ENCODE measurements at regions not wholly inside any gene's neighbourhood (a gene's known extent, or its start where the extent isn't known, plus 50 kb on each side); places are given as distances from the start of the nearest gene placed in this dataset.

DNA sequence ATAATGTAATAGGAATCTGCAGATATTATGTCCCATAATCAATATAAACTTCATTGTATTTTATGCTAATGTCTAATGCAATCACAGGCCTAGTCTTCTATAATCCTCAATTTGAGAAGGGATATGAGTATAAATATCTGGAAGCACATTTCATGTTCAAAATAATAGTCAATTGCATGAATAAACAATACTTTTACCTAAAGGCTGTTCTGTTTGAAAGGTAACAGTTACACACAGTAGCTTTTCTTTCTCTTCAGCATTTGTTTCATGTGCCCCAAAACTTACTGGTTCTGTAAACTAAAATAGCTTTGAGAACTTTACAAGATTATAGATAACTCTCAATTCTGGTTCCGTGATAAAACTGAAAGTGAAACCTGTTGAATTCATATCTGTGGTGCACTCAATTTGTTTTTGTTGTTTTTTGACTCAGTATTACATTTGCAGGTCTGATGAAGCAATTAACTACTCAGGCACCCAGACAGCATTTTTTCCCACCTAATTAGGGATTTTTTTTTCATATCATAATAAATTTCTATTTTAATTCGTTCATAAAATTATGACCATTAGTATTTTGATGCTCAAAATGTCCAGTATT, 1193.8 kb downstream of the SLITRK1 start:
- TF ChIP-seq, protein P1, sequence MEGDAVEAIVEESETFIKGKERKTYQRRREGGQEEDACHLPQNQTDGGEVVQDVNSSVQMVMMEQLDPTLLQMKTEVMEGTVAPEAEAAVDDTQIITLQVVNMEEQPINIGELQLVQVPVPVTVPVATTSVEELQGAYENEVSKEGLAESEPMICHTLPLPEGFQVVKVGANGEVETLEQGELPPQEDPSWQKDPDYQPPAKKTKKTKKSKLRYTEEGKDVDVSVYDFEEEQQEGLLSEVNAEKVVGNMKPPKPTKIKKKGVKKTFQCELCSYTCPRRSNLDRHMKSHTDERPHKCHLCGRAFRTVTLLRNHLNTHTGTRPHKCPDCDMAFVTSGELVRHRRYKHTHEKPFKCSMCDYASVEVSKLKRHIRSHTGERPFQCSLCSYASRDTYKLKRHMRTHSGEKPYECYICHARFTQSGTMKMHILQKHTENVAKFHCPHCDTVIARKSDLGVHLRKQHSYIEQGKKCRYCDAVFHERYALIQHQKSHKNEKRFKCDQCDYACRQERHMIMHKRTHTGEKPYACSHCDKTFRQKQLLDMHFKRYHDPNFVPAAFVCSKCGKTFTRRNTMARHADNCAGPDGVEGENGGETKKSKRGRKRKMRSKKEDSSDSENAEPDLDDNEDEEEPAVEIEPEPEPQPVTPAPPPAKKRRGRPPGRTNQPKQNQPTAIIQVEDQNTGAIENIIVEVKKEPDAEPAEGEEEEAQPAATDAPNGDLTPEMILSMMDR (conservative IDR thresholded peaks at IDR 0.05; ENCODE audit: low read depth in 2 of 2), result no peak
- TF ChIP-seq EZH2 (IDR thresholded peaks at IDR 0.05; ENCODE audit: low read depth, unreplicated experiment), result no peak
- no peak for TF ChIP-seq POLR2AphosphoS5 (IDR thresholded peaks at IDR 0.05; ENCODE audit: low read depth)
- no peak for TF ChIP-seq CREB1 (CRISPR knock-in tag; IDR thresholded peaks at IDR 0.05; ENCODE audit: low read depth)
- TF ChIP-seq, protein P2, sequence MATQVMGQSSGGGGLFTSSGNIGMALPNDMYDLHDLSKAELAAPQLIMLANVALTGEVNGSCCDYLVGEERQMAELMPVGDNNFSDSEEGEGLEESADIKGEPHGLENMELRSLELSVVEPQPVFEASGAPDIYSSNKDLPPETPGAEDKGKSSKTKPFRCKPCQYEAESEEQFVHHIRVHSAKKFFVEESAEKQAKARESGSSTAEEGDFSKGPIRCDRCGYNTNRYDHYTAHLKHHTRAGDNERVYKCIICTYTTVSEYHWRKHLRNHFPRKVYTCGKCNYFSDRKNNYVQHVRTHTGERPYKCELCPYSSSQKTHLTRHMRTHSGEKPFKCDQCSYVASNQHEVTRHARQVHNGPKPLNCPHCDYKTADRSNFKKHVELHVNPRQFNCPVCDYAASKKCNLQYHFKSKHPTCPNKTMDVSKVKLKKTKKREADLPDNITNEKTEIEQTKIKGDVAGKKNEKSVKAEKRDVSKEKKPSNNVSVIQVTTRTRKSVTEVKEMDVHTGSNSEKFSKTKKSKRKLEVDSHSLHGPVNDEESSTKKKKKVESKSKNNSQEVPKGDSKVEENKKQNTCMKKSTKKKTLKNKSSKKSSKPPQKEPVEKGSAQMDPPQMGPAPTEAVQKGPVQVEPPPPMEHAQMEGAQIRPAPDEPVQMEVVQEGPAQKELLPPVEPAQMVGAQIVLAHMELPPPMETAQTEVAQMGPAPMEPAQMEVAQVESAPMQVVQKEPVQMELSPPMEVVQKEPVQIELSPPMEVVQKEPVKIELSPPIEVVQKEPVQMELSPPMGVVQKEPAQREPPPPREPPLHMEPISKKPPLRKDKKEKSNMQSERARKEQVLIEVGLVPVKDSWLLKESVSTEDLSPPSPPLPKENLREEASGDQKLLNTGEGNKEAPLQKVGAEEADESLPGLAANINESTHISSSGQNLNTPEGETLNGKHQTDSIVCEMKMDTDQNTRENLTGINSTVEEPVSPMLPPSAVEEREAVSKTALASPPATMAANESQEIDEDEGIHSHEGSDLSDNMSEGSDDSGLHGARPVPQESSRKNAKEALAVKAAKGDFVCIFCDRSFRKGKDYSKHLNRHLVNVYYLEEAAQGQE (IDR thresholded peaks at IDR 0.05; ENCODE audit: unreplicated experiment), result no peak
- no peak for TF ChIP-seq EZH2phosphoT487 (IDR thresholded peaks at IDR 0.05; ENCODE audit: unreplicated experiment)
- TF ChIP-seq ZNF114 (CRISPR knock-in tag; IDR thresholded peaks at IDR 0.05), result no peak
- TF ChIP-seq JUNB (IDR thresholded peaks at IDR 0.05; ENCODE audit: unreplicated experiment), result no peak
- no peak for TF ChIP-seq STAT1 (IDR thresholded peaks at IDR 0.05; ENCODE audit: unreplicated experiment)
- TF ChIP-seq NANOG (IDR thresholded peaks at IDR 0.05; ENCODE audit: borderline replicate concordance), result no peak
- TF ChIP-seq, protein P3, sequence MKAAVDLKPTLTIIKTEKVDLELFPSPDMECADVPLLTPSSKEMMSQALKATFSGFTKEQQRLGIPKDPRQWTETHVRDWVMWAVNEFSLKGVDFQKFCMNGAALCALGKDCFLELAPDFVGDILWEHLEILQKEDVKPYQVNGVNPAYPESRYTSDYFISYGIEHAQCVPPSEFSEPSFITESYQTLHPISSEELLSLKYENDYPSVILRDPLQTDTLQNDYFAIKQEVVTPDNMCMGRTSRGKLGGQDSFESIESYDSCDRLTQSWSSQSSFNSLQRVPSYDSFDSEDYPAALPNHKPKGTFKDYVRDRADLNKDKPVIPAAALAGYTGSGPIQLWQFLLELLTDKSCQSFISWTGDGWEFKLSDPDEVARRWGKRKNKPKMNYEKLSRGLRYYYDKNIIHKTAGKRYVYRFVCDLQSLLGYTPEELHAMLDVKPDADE (IDR thresholded peaks at IDR 0.05), result no peak
